Loucy (cell line): ENCODE measurements at regions not wholly inside any gene's neighbourhood (a gene's known extent, or its start where the extent isn't known, plus 50 kb on each side); places are given as distances from the start of the nearest gene placed in this dataset.

ENCODE experiments used
- H2AFZ ChIP-seq: fragments of 200-600 bp; sonication (generic); 2 replicates; pipeline ENCODE4 v1.6.0; 2016; ENCODE audit warnings: antibody characterized with exemption, mild to moderate bottlenecking, low read length, moderate library complexity
- H3F3A ChIP-seq: fragments of 200-600 bp; 2 replicates; pipeline ENCODE4 v1.6.0; 2016; ENCODE audit warnings: antibody characterized with exemption, low read depth, mild to moderate bottlenecking
- H3K27me3 ChIP-seq: fragments of 200-600 bp; sonication (generic); 2 replicates; pipeline ENCODE4 v1.6.1; 2014; ENCODE audit warnings: low read length, mild to moderate bottlenecking; ENCODE audit not compliant: insufficient read depth, poor library complexity, severe bottlenecking
- H3K36me3 ChIP-seq: fragments of 200-600 bp; sonication (generic); 2 replicates; pipeline ENCODE4 v1.6.1; 2016; ENCODE audit warnings: low read length; ENCODE audit not compliant: insufficient read depth
- H3K4me1 ChIP-seq: fragments of 200-600 bp; sonication (generic); 2 replicates; pipeline ENCODE4 v1.5.1; 2014; ENCODE audit warnings: low read length, mild to moderate bottlenecking; ENCODE audit not compliant: insufficient read depth, poor library complexity, severe bottlenecking
- H3K4me2 ChIP-seq: fragments of 200-600 bp; sonication (generic); 2 replicates; pipeline ENCODE4 v1.6.0; 2014; ENCODE audit warnings: antibody characterized with exemption, low read length, low read depth, mild to moderate bottlenecking; ENCODE audit not compliant: poor library complexity, severe bottlenecking
- H3K4me3 ChIP-seq: fragments of 200-600 bp; sonication (generic); 2 replicates; pipeline ENCODE4 v1.5.1; 2014; ENCODE audit warnings: low read length, mild to moderate bottlenecking, mixed read lengths; ENCODE audit not compliant: poor library complexity, severe bottlenecking
- H3K79me2 ChIP-seq: fragments of 200-600 bp; sonication (generic); 2 replicates; pipeline ENCODE4 v1.6.1; 2014; ENCODE audit warnings: low read length; ENCODE audit not compliant: insufficient read depth
- H3K9ac ChIP-seq: fragments of 200-600 bp; sonication (generic); 2 replicates; pipeline ENCODE4 v1.6.0; 2014; ENCODE audit warnings: mild to moderate bottlenecking, low read depth, low read length, moderate library complexity; ENCODE audit not compliant: poor library complexity, severe bottlenecking
- H3K9me2 ChIP-seq: fragments of 200-600 bp; sonication (generic); replicated peaks from 2 replicates; pipeline ENCODE4 v1.6.1; 2016; ENCODE audit warnings: low read depth, low read length, mixed read lengths
- H3K9me3 ChIP-seq: fragments of 200-600 bp; sonication (generic); 2 replicates; pipeline ENCODE4 v1.6.1; 2014; ENCODE audit warnings: mild to moderate bottlenecking, antibody characterized with exemption, low read length, low read depth; ENCODE audit not compliant: insufficient read depth
- H4K20me1 ChIP-seq: fragments of 200-600 bp; sonication (generic); 2 replicates; pipeline ENCODE4 v1.6.0; 2014; ENCODE audit warnings: antibody characterized with exemption, low read length, mild to moderate bottlenecking; ENCODE audit not compliant: insufficient read depth, poor library complexity, severe bottlenecking
- EZH2phosphoT487 ChIP-seq: fragments of 200-600 bp; IDR thresholded peaks from 2 replicates; pipeline ENCODE4 v1.6.1; 2018; ENCODE audit warnings: antibody characterized with exemption, mild to moderate bottlenecking, moderate library complexity, borderline replicate concordance
- TF ChIP-seq, protein P1 (sequence below): fragments of 200-600 bp; sonication (generic); conservative IDR thresholded peaks from 2 replicates; pipeline ENCODE4 v1.5.1; 2014; ENCODE audit warnings: mild to moderate bottlenecking, antibody characterized with exemption, low read length

GRCh38 chr6:113031591-113032238, 684.6 kb downstream of the RFPL4B start:
- Histone ChIP-seq H3K4me2 (no peak overlapping the region), H2AFZ (no peak overlapping the region), H3K4me3 (no peak overlapping the region), H3K27me3 (no peaks in the 10 kb centered on the region), H4K20me1 (no peaks in the 10 kb centered on the region), H3F3A (no peaks in the 10 kb centered on the region), H3K36me3 (no peaks in the 10 kb centered on the region), H3K79me2 (no peaks in the 10 kb centered on the region), H3K9me3 (no peaks in the 10 kb centered on the region), H3K4me1 (no peaks in the 10 kb centered on the region), H3K9me2 (no peaks in the 10 kb centered on the region), H3K9ac (no peak overlapping the region)
- TF ChIP-seq, protein P1, sequence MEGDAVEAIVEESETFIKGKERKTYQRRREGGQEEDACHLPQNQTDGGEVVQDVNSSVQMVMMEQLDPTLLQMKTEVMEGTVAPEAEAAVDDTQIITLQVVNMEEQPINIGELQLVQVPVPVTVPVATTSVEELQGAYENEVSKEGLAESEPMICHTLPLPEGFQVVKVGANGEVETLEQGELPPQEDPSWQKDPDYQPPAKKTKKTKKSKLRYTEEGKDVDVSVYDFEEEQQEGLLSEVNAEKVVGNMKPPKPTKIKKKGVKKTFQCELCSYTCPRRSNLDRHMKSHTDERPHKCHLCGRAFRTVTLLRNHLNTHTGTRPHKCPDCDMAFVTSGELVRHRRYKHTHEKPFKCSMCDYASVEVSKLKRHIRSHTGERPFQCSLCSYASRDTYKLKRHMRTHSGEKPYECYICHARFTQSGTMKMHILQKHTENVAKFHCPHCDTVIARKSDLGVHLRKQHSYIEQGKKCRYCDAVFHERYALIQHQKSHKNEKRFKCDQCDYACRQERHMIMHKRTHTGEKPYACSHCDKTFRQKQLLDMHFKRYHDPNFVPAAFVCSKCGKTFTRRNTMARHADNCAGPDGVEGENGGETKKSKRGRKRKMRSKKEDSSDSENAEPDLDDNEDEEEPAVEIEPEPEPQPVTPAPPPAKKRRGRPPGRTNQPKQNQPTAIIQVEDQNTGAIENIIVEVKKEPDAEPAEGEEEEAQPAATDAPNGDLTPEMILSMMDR, result no peak
- no peak for TF ChIP-seq EZH2phosphoT487

DNA sequence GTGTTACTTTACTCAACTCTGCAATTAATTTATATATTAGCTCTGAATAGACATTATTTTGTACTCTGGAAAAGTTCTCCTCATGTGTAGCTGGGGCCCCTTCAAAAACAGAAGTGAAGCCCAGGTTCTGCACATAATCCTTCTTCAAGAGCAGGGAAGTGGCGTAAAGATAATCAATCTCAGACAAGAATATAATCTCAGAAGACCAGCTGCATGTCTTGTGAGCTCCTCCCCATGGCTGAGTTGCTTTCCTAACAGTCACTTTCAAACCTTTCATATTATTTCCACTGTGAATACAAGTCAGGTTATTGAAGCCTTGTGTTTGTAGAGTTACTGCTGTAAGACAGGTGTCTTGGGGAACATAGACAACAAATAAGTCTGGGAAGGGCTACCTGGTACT, 691.9 kb downstream of the RFPL4B start:
- no peak overlapping the region for H3K4me3 ChIP-seq
- H3K9ac ChIP-seq, result no peak overlapping the region
- H3K27me3 ChIP-seq, result no peaks in the 10 kb centered on the region
- H4K20me1 ChIP-seq, result no peaks in the 10 kb centered on the region
- no peaks in the 10 kb centered on the region for H3K4me1 ChIP-seq
- no peak overlapping the region for H2AFZ ChIP-seq
- TF ChIP-seq EZH2phosphoT487, result no peak
- TF ChIP-seq, protein P1, result no peak
- no peaks in the 10 kb centered on the region for H3K79me2 ChIP-seq
- H3K9me2 ChIP-seq, result no peaks in the 10 kb centered on the region
- H3K4me2 ChIP-seq, result no peak overlapping the region
- no peaks in the 10 kb centered on the region for H3F3A ChIP-seq
- no peaks in the 10 kb centered on the region for H3K36me3 ChIP-seq
- no peaks in the 10 kb centered on the region for H3K9me3 ChIP-seq

GRCh38 chr6:113047148-113047547, 700.0 kb downstream of the RFPL4B start:
- no peaks in the 10 kb centered on the region for H3F3A ChIP-seq
- no peak overlapping the region for H3K9ac ChIP-seq
- H3K4me1 ChIP-seq, result no peaks in the 10 kb centered on the region
- TF ChIP-seq, protein P1, result no peak
- TF ChIP-seq EZH2phosphoT487, result no peak
- H3K27me3 ChIP-seq, result no peaks in the 10 kb centered on the region
- no peaks in the 10 kb centered on the region for H3K79me2 ChIP-seq
- no peaks in the 10 kb centered on the region for H4K20me1 ChIP-seq
- H3K4me3 ChIP-seq, result no peak overlapping the region
- no peaks in the 10 kb centered on the region for H3K9me3 ChIP-seq
- H3K36me3 ChIP-seq, result no peaks in the 10 kb centered on the region
- H3K4me2 ChIP-seq, result no peak overlapping the region
- no peak overlapping the region for H2AFZ ChIP-seq
- H3K9me2 ChIP-seq, result no peaks in the 10 kb centered on the region
